ENCODE measurements at regions not wholly inside any gene's neighbourhood (a gene's known extent, or its start where the extent isn't known, plus 50 kb on each side); places are given as distances from the start of the nearest gene placed in this dataset.
A peak's percentile ranks its signal among the peaks of the same experiment; 100 is the strongest.
"Not testable (repeated sequence)": the region's sequence is repeated elsewhere in the genome, so short reads cannot be mapped to it uniquely, and the experiment has no call there.

DNA sequence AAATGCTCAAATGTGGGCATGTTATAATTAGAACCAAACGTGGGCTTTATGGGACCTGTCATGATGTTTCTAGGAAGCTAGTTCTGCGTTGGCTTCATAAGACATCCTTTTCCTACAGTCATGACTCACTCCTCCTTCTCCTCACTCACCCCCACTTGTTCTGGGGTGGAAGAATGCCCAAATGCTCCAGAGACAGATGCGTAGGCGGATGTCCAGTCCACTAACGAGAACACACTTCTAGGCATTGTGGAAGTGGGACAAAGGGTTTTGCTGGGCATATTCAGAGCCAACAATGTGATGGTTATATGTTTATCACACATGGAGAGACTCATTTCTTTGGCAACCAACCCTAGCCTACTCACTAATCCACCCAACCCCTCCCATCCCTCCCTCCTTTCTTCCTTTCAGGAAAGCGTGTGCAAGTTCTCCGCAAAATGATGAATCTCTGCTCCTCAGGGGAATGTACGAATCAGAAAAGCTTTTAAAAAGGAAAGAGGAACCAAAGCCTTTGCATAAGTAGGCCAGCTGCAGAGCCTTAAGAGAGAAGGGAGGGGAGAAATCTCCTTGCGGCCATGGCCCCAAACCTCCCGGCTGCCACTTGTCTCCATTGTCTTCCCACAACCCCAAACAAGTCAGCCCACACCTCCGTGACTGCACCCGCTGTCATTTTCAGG is 123.0 kb upstream of the SPRED1 start:
- peak overlapping the region; percentile 43 for H3K4me3 ChIP-seq (replicated peaks; ENCODE audit: low read depth, low read length)
- peak; percentile 67 for DNase-seq (ENCODE audit: extremely low read depth, insufficient read length)

DNA sequence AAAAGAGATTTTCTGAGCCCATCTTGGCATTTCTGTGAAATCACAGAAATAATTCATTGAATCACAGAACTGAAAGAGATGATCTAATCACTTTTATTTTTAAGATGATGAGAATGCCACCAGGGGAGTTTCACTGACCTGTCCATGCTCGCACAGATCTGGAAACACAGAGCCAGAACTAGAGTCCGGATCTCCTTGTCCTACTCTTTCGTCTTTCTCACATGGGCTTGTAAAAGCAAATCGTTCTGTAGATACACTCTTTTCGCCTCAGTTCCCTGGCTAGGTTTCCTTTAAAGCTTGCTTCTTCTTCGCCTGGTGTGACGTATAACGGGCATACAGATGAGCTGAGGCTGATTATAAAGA is 122.5 kb upstream of the SPRED1 start:
- DNase-seq (ENCODE audit: extremely low read depth, insufficient read length): no peak
- H3K4me3 ChIP-seq (replicated peaks; ENCODE audit: low read depth, low read length): peak overlapping the region; percentile 43
- TF ChIP-seq, protein P1, sequence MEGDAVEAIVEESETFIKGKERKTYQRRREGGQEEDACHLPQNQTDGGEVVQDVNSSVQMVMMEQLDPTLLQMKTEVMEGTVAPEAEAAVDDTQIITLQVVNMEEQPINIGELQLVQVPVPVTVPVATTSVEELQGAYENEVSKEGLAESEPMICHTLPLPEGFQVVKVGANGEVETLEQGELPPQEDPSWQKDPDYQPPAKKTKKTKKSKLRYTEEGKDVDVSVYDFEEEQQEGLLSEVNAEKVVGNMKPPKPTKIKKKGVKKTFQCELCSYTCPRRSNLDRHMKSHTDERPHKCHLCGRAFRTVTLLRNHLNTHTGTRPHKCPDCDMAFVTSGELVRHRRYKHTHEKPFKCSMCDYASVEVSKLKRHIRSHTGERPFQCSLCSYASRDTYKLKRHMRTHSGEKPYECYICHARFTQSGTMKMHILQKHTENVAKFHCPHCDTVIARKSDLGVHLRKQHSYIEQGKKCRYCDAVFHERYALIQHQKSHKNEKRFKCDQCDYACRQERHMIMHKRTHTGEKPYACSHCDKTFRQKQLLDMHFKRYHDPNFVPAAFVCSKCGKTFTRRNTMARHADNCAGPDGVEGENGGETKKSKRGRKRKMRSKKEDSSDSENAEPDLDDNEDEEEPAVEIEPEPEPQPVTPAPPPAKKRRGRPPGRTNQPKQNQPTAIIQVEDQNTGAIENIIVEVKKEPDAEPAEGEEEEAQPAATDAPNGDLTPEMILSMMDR (IDR thresholded peaks at IDR 0.05; ENCODE audit: insufficient read depth, low read length, poor library complexity, severe bottlenecking): no peak
- H3K27me3 ChIP-seq (replicated peaks; ENCODE audit: control insufficient read depth, insufficient read depth, low read length): no peaks in the 10 kb centered on the region
- no peaks in the 10 kb centered on the region for H3K36me3 ChIP-seq (ENCODE audit: control insufficient read depth, insufficient read depth, low read length)

More for the DNA sequence above, 123.0 kb upstream of the SPRED1 start:
- no peaks in the 10 kb centered on the region for H3K27me3 ChIP-seq (replicated peaks; ENCODE audit: control insufficient read depth, insufficient read depth, low read length)
- TF ChIP-seq, protein P1 (IDR thresholded peaks at IDR 0.05; ENCODE audit: insufficient read depth, low read length, poor library complexity, severe bottlenecking): no peak
- H3K36me3 ChIP-seq (ENCODE audit: control insufficient read depth, insufficient read depth, low read length): no peaks in the 10 kb centered on the region

DNA sequence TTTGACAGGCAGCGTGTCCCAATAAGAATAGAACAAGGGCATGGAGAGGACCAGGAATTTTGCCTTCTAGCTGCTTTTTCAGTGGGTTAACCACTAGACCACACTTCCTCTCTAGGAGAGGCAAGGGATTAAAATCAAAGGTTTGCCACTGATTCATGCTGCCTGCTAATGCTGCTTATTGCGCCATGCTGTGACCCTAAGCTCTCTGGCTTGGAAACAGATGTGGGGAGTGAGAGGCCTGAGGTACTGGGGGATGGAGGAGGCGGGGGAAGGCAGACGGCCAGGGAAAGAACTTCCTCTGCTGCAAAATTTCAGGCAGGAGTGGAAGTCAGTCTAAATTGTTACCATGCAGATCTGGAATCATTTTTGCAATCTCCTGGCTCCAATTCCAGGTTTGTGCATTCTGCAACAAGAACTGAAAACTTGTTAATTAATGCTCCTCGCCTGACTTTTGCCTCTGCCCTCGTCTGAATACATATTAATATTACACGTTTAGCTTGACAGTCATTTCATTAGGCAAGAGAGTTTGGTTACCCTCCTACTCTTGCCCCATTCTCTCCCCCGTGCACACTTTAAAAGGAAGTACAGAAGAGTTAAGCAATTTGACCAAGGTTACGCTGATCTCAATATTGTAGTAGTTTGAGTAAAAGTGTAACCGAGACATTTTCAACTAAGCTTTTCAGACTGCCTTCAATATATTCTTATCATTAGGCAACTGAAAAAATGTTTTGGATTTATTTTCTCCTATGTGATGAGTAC is 121.7 kb upstream of the SPRED1 start:
- Histone ChIP-seq H3K4me3 (replicated peaks; ENCODE audit: low read depth, low read length) (no peak overlapping the region), H3K36me3 (ENCODE audit: control insufficient read depth, insufficient read depth, low read length) (no peaks in the 10 kb centered on the region), H3K27me3 (replicated peaks; ENCODE audit: control insufficient read depth, insufficient read depth, low read length) (no peaks in the 10 kb centered on the region)
- peak; percentile 52 for DNase-seq (ENCODE audit: extremely low read depth, insufficient read length)
- TF ChIP-seq, protein P1 (IDR thresholded peaks at IDR 0.05; ENCODE audit: insufficient read depth, low read length, poor library complexity, severe bottlenecking): no peak

DNA sequence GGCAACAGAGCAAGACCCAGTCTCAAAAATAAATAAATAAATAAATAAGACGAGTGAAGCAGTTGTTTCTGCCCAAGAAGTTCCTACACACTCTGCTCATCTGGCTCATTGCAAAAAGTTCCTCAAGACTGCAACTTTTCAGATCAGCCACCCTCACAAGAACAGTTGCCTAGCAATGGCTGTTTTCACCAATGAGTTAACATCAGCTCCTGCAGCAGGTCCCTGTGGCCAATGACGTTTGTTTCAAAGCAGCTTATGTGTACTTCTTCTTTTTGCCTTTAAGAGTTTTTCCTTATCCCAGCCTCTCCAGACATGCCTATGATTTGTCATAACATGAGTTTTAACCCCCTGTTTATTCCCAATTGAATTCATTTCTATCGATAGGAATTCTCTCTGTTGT is 118.4 kb upstream of the SPRED1 start:
- TF ChIP-seq, protein P1 (IDR thresholded peaks at IDR 0.05; ENCODE audit: insufficient read depth, low read length, poor library complexity, severe bottlenecking): no peak
- no peak for DNase-seq (ENCODE audit: extremely low read depth, insufficient read length)
- Histone ChIP-seq H3K27me3 (replicated peaks; ENCODE audit: control insufficient read depth, insufficient read depth, low read length) (no peaks in the 10 kb centered on the region), H3K4me3 (replicated peaks; ENCODE audit: low read depth, low read length) (no peak overlapping the region), H3K36me3 (ENCODE audit: control insufficient read depth, insufficient read depth, low read length) (no peaks in the 10 kb centered on the region)

DNA sequence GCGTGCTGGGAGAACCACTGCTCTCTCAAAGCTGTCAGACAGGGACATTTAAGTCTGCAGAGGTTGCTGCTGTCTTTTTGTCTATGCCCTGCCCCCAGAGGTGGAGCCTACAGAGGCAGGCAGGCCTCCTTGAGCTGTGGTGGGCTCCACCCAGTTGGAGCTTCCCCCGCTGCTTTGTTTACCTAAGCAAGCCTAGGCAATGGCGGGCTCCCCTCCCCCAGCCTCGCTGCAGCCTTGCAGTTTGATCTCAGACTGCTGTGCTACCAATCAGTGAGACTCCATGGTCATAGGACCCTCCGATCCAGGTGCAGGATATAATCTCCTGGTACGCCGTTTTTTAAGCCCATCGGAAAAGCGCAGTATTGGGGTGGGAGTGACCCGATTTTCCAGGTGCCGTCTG is 110.4 kb upstream of the SPRED1 start:
- H3K36me3 ChIP-seq (ENCODE audit: control insufficient read depth, insufficient read depth, low read length); DNase-seq (ENCODE audit: extremely low read depth, insufficient read length); H3K27me3 ChIP-seq (replicated peaks; ENCODE audit: control insufficient read depth, insufficient read depth, low read length); H3K4me3 ChIP-seq (replicated peaks; ENCODE audit: low read depth, low read length): not testable (repeated sequence)

DNA sequence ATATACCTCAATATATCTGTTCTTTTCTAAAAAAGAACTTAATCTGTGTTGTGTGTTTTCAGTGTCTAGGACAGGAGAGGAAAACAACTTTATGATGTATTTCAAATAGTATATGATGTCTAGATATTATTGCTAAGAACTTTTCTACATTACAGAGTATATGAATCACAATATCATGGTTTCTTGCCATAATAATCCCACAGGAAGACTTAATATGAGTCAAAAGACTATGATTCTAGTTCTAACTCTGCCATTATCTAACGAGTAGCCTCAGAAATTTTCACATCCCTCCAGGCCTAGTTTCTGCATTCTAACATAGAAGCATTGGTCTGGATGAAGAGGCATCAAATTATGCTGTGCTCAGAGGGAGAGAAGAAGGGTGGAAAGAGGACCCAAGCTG is 107.7 kb upstream of the SPRED1 start:
- no peak for DNase-seq (ENCODE audit: extremely low read depth, insufficient read length)
- Histone ChIP-seq H3K4me3 (replicated peaks; ENCODE audit: low read depth, low read length) (no peak overlapping the region), H3K36me3 (ENCODE audit: control insufficient read depth, insufficient read depth, low read length) (no peaks in the 10 kb centered on the region), H3K27me3 (replicated peaks; ENCODE audit: control insufficient read depth, insufficient read depth, low read length) (no peaks in the 10 kb centered on the region)
- TF ChIP-seq, protein P1 (IDR thresholded peaks at IDR 0.05; ENCODE audit: insufficient read depth, low read length, poor library complexity, severe bottlenecking): no peak

All from GM06990 (cell line).